ENCODE measurements at regions not wholly inside any gene's neighbourhood (a gene's known extent, or its start where the extent isn't known, plus 50 kb on each side); places are given as distances from the start of the nearest gene placed in this dataset.

DNA sequence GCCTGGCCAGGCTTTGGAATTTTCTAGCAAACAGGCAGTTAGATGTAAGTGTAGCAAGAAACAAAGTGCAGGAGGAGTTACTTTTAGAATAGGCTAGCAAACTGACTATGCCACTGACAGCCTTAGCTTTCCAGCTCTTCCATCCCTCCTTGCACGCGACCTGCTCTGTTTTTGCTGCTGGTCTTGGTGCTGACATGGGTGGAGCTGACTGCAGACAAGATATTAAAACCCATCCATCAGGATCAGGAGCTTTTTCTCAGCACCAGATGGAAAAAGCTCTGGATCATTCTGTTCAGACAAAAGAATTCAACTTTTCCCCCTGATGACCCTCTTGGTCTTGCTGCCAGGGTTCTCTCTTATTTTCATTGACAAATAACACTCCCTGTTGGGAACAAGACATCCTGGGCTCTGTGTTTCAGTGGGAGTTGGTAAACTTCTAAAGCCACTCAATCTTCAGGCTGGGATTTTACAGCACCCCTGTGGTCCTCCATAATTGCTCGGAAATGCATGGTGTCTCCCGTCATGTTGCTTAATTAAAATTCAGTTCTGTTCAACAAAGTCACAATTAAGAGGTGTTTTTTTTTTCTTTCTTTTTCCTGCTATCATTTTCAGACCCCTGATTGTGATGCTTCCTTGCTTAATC, 240.0 kb upstream of the LARGE1 start:
- TF ChIP-seq, protein P1, sequence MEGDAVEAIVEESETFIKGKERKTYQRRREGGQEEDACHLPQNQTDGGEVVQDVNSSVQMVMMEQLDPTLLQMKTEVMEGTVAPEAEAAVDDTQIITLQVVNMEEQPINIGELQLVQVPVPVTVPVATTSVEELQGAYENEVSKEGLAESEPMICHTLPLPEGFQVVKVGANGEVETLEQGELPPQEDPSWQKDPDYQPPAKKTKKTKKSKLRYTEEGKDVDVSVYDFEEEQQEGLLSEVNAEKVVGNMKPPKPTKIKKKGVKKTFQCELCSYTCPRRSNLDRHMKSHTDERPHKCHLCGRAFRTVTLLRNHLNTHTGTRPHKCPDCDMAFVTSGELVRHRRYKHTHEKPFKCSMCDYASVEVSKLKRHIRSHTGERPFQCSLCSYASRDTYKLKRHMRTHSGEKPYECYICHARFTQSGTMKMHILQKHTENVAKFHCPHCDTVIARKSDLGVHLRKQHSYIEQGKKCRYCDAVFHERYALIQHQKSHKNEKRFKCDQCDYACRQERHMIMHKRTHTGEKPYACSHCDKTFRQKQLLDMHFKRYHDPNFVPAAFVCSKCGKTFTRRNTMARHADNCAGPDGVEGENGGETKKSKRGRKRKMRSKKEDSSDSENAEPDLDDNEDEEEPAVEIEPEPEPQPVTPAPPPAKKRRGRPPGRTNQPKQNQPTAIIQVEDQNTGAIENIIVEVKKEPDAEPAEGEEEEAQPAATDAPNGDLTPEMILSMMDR (IDR thresholded peaks at IDR 0.05), result no peak
- Mint-ChIP-seq H3K4me3 (no peak overlapping the region), H3K27ac (no peak overlapping the region), H3K36me3 (ENCODE audit: low read depth) (no peaks in the 10 kb centered on the region), H3K27me3 (peaks cover 2% of the 10 kb centered on the region), H3K4me1 (ENCODE audit: low read depth) (no peaks in the 10 kb centered on the region), H3K9me3 (no peaks in the 10 kb centered on the region)
- intact Hi-C loops (cut with micrococcal nuclease), result no loop called here
- ATAC-seq, result no peak
- no peak for DNase-seq
- ChIA-PET POLR2A (no interaction called here), CTCF (no interaction called here)

DNA sequence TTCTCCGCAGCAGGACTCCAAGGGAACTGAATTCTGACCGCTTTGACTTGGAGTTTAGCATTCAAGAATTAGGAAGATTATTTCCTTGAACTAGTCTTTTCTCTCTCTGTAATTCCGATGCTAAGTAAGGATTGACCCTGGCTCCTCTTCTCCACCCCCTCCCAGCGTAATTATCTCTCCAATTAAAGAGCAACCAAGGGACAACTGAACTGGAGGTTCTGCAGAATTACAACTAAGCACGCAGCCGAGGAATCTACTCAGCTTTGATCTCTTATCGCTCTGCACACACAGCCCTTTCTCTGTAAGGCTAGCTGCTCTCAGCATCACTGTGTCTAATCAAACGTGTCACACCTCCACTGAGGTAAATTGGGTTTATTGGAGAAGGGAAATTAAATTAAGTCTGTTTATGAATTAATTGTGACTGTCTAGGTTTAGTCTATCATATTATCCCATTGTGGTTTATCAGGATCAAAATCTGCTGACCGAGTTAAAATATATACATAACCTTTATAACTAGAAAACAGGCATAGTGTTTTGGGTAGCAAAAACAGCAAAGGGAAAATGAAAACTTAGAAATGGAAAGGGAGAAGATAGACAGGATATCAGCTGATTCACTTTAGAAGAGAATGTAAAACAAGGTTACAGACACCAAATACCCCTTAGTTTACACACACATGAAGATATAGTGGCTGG, 241.3 kb upstream of the LARGE1 start:
- H3K4me3 Mint-ChIP-seq, result no peak overlapping the region
- no peaks in the 10 kb centered on the region for H3K36me3 Mint-ChIP-seq (ENCODE audit: low read depth)
- H3K27me3 Mint-ChIP-seq, result peaks cover 2% of the 10 kb centered on the region
- H3K4me1 Mint-ChIP-seq (ENCODE audit: low read depth), result no peaks in the 10 kb centered on the region
- no peak for ATAC-seq
- ChIA-PET CTCF (no interaction called here), POLR2A (no interaction called here)
- H3K27ac Mint-ChIP-seq, result no peak overlapping the region
- intact Hi-C loops (cut with micrococcal nuclease), result no loop called here
- H3K9me3 Mint-ChIP-seq, result no peaks in the 10 kb centered on the region
- DNase-seq, result no peak
- TF ChIP-seq, protein P1 (IDR thresholded peaks at IDR 0.05), result no peak

DNA sequence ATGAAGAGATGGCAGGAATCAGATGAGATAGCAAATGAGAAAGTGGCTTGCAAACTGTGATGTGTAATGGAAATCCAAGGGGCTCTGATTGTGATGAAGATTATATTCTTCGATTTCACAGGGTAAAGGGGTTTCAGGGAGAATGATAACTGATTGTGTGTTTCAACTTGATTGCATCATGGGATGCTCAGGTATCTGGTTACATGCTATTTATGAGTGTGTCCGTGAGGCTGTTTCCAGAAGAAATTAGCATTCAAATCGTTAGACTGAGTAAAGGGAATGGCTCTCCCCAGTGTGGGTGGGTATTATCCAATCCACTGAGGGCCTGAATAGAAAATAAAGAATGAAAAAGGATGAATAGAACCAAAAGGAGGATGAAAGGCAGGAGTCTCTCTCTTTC, 278.7 kb upstream of the LARGE1 start:
- ChIA-PET POLR2A (no interaction called here), CTCF (no interaction called here)
- Mint-ChIP-seq H3K36me3 (ENCODE audit: low read depth) (no peaks in the 10 kb centered on the region), H3K9me3 (no peaks in the 10 kb centered on the region), H3K4me3 (no peak overlapping the region), H3K27ac (no peak overlapping the region), H3K4me1 (ENCODE audit: low read depth) (no peaks in the 10 kb centered on the region), H3K27me3 (no peaks in the 10 kb centered on the region)
- TF ChIP-seq, protein P1 (IDR thresholded peaks at IDR 0.05), result no peak
- DNase-seq (no peak), ATAC-seq (no peak)
- intact Hi-C loops (cut with micrococcal nuclease), result no loop called here

DNA sequence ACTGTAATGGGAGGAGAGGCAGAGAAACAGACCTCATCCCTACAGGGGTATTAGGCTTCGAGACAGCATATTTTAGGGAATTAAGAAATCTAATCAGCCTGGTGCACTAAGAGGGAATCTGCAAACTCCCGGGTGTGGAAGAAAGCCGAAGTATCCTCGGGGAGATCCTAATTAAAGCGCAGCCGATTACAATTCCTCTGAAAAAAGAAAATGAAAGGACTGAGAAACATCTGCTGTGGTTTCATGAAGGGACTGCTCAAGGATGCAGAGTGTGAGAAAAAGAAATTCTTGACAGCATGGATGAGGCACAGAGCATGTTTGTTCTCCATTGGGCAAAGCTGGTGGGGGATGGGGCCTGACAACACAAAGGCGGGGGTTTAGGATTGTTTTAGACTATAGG, 290.0 kb upstream of the LARGE1 start:
- Mint-ChIP-seq H3K9me3 (peaks cover 4% of the 10 kb centered on the region), H3K4me1 (ENCODE audit: low read depth) (no peaks in the 10 kb centered on the region), H3K27ac (no peak overlapping the region), H3K27me3 (no peaks in the 10 kb centered on the region), H3K36me3 (ENCODE audit: low read depth) (no peaks in the 10 kb centered on the region), H3K4me3 (no peak overlapping the region)
- TF ChIP-seq, protein P1 (IDR thresholded peaks at IDR 0.05), result no peak
- ChIA-PET CTCF (no interaction called here), POLR2A (no interaction called here)
- intact Hi-C loops (cut with micrococcal nuclease), result no loop called here
- no peak for DNase-seq
- no peak for ATAC-seq

DNA sequence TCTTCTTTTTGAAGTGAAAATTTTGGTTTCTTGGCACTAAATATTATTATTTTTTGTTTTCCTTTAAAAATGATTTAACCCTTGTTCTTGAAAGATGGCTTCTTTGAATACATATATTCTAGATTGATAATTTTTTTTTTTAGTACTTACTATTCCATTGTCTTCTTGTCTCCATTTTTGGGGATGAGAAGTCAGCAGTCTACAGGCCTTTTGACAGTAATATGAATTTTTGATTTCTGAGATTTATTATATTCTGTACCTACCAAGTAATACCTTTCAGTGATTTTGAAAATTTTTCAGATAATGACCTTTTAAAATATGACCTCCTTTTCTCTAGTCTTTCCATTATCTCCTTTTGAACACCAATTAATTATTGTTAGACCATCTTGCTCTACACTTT, 294.1 kb upstream of the LARGE1 start:
- H3K9me3 Mint-ChIP-seq, result peaks cover 4% of the 10 kb centered on the region
- intact Hi-C loops (cut with micrococcal nuclease), result no loop called here
- H3K27me3 Mint-ChIP-seq, result no peaks in the 10 kb centered on the region
- ATAC-seq (no peak), DNase-seq (no peak)
- H3K27ac Mint-ChIP-seq, result no peak overlapping the region
- H3K4me1 Mint-ChIP-seq (ENCODE audit: low read depth), result no peaks in the 10 kb centered on the region
- no peak overlapping the region for H3K4me3 Mint-ChIP-seq
- ChIA-PET POLR2A (no interaction called here), CTCF (no interaction called here)
- TF ChIP-seq, protein P1 (IDR thresholded peaks at IDR 0.05), result no peak
- H3K36me3 Mint-ChIP-seq (ENCODE audit: low read depth), result no peaks in the 10 kb centered on the region
